Spleen (tissue), 11 donors: ENCODE measurements at regions not wholly inside any gene's neighbourhood (a gene's known extent, or its start where the extent isn't known, plus 50 kb on each side); places are given as distances from the start of the nearest gene placed in this dataset.

Experiments used
- DNase-seq: peaks from one replicate; pipeline ENCODE4 v3.0.0-alpha.2; 2020
- H3K27ac ChIP-seq, 8 donors: fragments of 200-600 bp; sonication (generic) in 7 of 8; 1 replicate in 4 of 8; 2 replicates in 4 of 8; pipeline versions ENCODE4 v1.5.0 to v1.8.0; 2016 to 2021; ENCODE audit warnings: inconsistent platforms in 4 of 8, mild to moderate bottlenecking in 4 of 8, moderate library complexity in 1 of 8
- H3K27me3 ChIP-seq, 7 donors: fragments of 200-600 bp; sonication (generic) in 6 of 7; replicated peaks in 1 of 7; 1 replicate in 4 of 7; 2 replicates in 3 of 7; pipeline versions ENCODE4 v1.5.0 to v1.8.0; 2016 to 2021; ENCODE audit warnings: inconsistent platforms in 3 of 7, mild to moderate bottlenecking in 1 of 7
- H3K36me3 ChIP-seq, 6 donors: fragments of 200-600 bp; sonication (generic) in 5 of 6; 1 replicate in 4 of 6; 2 replicates in 2 of 6; pipeline versions ENCODE4 v1.5.0 to v1.8.0; 2016 to 2021; ENCODE audit warnings: inconsistent platforms in 2 of 6
- H3K4me1 ChIP-seq, 6 donors: fragments of 200-600 bp; sonication (generic) in 5 of 6; 1 replicate in 3 of 6; 2 replicates in 3 of 6; pipeline versions ENCODE4 v1.5.0 to v1.8.0; 2016 to 2021; ENCODE audit warnings: inconsistent platforms in 3 of 6
- H3K4me3 ChIP-seq, 8 donors: fragments of 200-600 bp; sonication (generic) in 7 of 8; 1 replicate in 4 of 8; 2 replicates in 4 of 8; pipeline versions ENCODE4 v1.5.0 to v1.8.0; 2016 to 2021; ENCODE audit warnings: inconsistent platforms in 4 of 8, mild to moderate bottlenecking in 4 of 8, moderate library complexity in 2 of 8
- H3K9me3 ChIP-seq, 8 donors: fragments of 200-600 bp; sonication (generic) in 7 of 8; 1 replicate in 4 of 8; 2 replicates in 4 of 8; pipeline versions ENCODE4 v1.5.0 to v1.8.0; 2016 to 2021; ENCODE audit warnings: inconsistent platforms in 4 of 8
- POLR2A ChIP-seq, 3 donors: fragments of 450-650 bp; IDR thresholded peaks; one replicate each; pipeline ENCODE4 v1.5.1; 2017; ENCODE audit warnings: antibody characterized with exemption in 3 of 3, mild to moderate bottlenecking in 1 of 3
- POLR2AphosphoS5 ChIP-seq, 3 donors: sonication (generic); formaldehyde crosslinking; IDR thresholded peaks; one replicate each; pipeline ENCODE4 v1.5.1; 2017; ENCODE audit warnings: antibody characterized with exemption in 3 of 3
- WGBS, 5 donors: extraction: QIAGEN DNeasy Blood & Tissue Kit in 3 of 5; methylation state at CpG; one replicate each; pipeline versions ENCODE4 v1.1.5 to v1.1.7; 2013 to 2018; 5-methylcytosine and 5-hydroxymethylcytosine counted together
- intact Hi-C: fragments of 100-400 bp; cut with DNase I; formaldehyde crosslinking; loops from one replicate; pipeline ENCODE4 v1.15.0; 2023; ENCODE audit warnings: low total_unique reads
- TF ChIP-seq, protein P1 (sequence below), 11 experiments: fragments of 200-600 bp in 7 of 11; fragments of 450-650 bp in 4 of 11; sonication (generic) in 4 of 11; IDR thresholded peaks in 8 of 11; conservative IDR thresholded peaks in 3 of 11; 1 replicate in 7 of 11; 2 replicates in 4 of 11; pipeline versions ENCODE4 v1.4.0 to v1.8.0; 2016 to 2021; ENCODE audit warnings: antibody characterized with exemption in 11 of 11, inconsistent platforms in 4 of 11, mild to moderate bottlenecking in 1 of 11
- donor health status: healthy with polysubstance abuse.
- donor health status: DM: no; HTN: no; CAD: no; lungs with moderate emphysema.
- donor health status: DM: no; HTN: no; CAD: no.
- donor health status: Bipolar disorder and iron deficiency.
- donor health status: healthy.
- donor health status: DM: no; HTN: no; CAD: no.
- donor health status: DM: yes; HTN: yes; CAD: no.

DNA sequence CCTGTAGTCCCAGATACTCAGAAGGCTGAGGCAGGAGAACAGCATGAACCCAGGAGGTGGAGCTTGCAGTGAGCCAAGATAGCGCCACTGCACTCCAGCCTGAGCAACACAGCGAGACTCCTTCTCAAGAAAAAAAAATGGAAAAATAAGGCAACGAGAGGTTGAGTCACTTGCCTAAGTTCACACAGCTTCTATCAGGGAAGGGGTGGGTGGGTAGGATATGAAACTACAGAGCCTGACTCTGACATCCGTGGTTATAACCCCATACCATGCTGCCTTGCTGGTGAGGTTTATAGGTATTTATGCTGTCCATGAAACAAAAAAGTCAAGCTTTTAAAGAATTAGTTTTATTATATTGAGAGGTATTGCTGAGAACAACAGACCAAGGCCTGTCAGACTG, 61.5 kb upstream of the RAB4A start:
- TF ChIP-seq POLR2AphosphoS5 (IDR thresholded peaks at IDR 0.05) (no peak), POLR2A (IDR thresholded peaks at IDR 0.05) (no peak)
- TF ChIP-seq, protein P1, sequence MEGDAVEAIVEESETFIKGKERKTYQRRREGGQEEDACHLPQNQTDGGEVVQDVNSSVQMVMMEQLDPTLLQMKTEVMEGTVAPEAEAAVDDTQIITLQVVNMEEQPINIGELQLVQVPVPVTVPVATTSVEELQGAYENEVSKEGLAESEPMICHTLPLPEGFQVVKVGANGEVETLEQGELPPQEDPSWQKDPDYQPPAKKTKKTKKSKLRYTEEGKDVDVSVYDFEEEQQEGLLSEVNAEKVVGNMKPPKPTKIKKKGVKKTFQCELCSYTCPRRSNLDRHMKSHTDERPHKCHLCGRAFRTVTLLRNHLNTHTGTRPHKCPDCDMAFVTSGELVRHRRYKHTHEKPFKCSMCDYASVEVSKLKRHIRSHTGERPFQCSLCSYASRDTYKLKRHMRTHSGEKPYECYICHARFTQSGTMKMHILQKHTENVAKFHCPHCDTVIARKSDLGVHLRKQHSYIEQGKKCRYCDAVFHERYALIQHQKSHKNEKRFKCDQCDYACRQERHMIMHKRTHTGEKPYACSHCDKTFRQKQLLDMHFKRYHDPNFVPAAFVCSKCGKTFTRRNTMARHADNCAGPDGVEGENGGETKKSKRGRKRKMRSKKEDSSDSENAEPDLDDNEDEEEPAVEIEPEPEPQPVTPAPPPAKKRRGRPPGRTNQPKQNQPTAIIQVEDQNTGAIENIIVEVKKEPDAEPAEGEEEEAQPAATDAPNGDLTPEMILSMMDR (IDR thresholded peaks at IDR 0.05 in 8 of 11, conservative IDR thresholded peaks at IDR 0.05 in 3 of 11), result no peak
- Histone ChIP-seq H3K4me3 (no peak overlapping the region), H3K36me3 (no peaks in the 10 kb centered on the region), H3K27ac (no peak overlapping the region), H3K4me1 (no peaks in the 10 kb centered on the region), H3K27me3 (no peaks in the 10 kb centered on the region), H3K9me3 (no peaks in the 10 kb centered on the region)
- intact Hi-C loops, result no loop called here
- 80 to 85% (median 84%) methylated on average over 4 of the region's 4 CpGs for WGBS, 5 donors
- DNase-seq, result no peak

DNA sequence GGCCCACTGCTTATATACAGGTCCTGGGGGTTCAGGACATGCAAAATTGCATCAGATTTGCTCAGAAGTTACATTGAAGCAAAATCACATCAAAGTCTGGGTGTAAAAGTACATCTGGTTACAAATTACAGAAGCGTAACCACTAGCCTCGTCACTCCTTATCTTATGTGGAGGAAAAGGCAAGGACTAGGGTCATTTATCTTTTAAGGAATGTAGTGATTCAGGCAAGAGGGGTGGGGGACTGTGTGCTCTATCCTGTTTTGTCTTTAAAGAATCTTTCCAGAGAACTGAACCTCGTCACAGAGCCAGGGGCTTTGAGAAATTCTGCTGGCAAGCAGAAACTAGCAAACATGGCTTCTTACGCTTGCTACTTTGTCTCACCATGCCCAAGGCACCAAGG, 61.1 kb upstream of the RAB4A start:
- Histone ChIP-seq H3K36me3 (no peaks in the 10 kb centered on the region), H3K27me3 (no peaks in the 10 kb centered on the region), H3K27ac (no peak overlapping the region), H3K9me3 (no peaks in the 10 kb centered on the region), H3K4me3 (no peak overlapping the region), H3K4me1 (no peaks in the 10 kb centered on the region)
- DNase-seq, result no peak
- WGBS, 5 donors, result 85 to 92% (median 91%) methylated on average over 4 of the region's 4 CpGs
- intact Hi-C loops, result no loop called here
- TF ChIP-seq, protein P1 (IDR thresholded peaks at IDR 0.05 in 8 of 11, conservative IDR thresholded peaks at IDR 0.05 in 3 of 11), result no peak
- no peak for TF ChIP-seq POLR2AphosphoS5 (IDR thresholded peaks at IDR 0.05)

DNA sequence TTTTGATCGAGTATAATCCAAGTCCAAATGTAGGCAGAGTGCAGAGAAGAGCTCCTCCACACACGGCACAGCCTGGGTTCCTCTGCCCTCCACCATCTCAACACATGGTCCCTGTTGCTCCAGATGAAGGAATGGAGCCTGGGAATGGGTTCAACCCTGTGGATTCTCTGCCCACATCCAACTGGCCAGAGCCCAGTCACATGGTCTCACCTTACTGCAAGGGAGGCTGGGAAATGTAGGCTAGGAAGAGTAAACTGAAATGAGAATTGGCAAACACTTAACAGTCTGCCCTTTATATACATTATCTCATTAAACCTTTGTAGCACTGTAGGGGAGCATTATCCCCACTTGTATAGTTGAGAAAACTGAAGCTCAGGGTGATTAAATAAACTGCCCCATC, 60.1 kb upstream of the RAB4A start:
- 88 to 98% (median 96%) methylated on average over 2 of the region's 2 CpGs for WGBS, 5 donors
- TF ChIP-seq, protein P1 (IDR thresholded peaks at IDR 0.05 in 8 of 11, conservative IDR thresholded peaks at IDR 0.05 in 3 of 11), result no peak
- no peak for TF ChIP-seq POLR2A (IDR thresholded peaks at IDR 0.05)
- TF ChIP-seq POLR2AphosphoS5 (IDR thresholded peaks at IDR 0.05), result no peak
- intact Hi-C loops, result no loop called here

DNA sequence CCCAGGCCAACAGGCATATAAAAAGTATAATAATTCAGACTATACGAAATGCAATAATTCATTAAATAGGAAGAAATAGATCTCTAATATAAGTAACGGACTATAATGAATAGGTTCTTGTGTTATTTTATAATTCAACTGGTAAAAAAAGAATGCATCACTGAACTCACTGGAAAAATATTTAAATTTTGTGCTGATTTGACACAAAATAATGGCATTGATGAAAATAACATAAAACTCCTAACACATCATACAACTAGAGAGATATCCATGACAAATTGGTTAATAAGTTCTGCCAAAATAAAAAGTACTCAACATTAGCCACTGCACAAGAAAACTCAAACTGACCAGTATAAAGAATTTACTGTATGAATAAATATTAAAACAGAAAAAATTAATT, 57.1 kb upstream of the RAB4A start:
- H3K4me1 ChIP-seq, result no peaks in the 10 kb centered on the region
- 90 to 100% (median 96%) methylated on average over 2 of the region's 2 CpGs for WGBS, 5 donors
- no peaks in the 10 kb centered on the region for H3K27me3 ChIP-seq
- H3K27ac ChIP-seq, result no peak overlapping the region
- H3K9me3 ChIP-seq, result no peaks in the 10 kb centered on the region
- no peak for DNase-seq
- H3K4me3 ChIP-seq, result no peak overlapping the region
- TF ChIP-seq, protein P1 (IDR thresholded peaks at IDR 0.05 in 8 of 11, conservative IDR thresholded peaks at IDR 0.05 in 3 of 11), result no peak
- no peak for TF ChIP-seq POLR2A (IDR thresholded peaks at IDR 0.05)
- no peak for TF ChIP-seq POLR2AphosphoS5 (IDR thresholded peaks at IDR 0.05)
- intact Hi-C loops, result no loop called here
- H3K36me3 ChIP-seq, result no peaks in the 10 kb centered on the region

More for the DNA sequence above, 60.1 kb upstream of the RAB4A start:
- Histone ChIP-seq H3K27ac (no peak overlapping the region), H3K4me3 (no peak overlapping the region), H3K36me3 (no peaks in the 10 kb centered on the region), H3K9me3 (no peaks in the 10 kb centered on the region), H3K4me1 (no peaks in the 10 kb centered on the region), H3K27me3 (no peaks in the 10 kb centered on the region)
- no peak for DNase-seq
